Naive thymus-derived CD8-positive, alpha-beta T cell (primary cell): ENCODE measurements at regions not wholly inside any gene's neighbourhood (a gene's known extent, or its start where the extent isn't known, plus 50 kb on each side); places are given as distances from the start of the nearest gene placed in this dataset.
"Not testable (repeated sequence)": the region's sequence is repeated elsewhere in the genome, so short reads cannot be mapped to it uniquely, and the experiment has no call there.

Experiments used
- ATAC-seq, 2 donors: fragments of 150-1000 bp; cut with Tn5 transposase in 1 of 2; sonication (Bioruptor Pico), chemical (Tn5 transposase) in 1 of 2; 1 replicate in 1 of 2; 2 replicates in 1 of 2; pipeline ENCODE4 v1.10.0; 2021; ENCODE audit warnings: mild to moderate bottlenecking in 2 of 2, moderate library complexity in 2 of 2
- POLR2A ChIA-PET: fragments of 350-600 bp; sonication (Branson Sonifier 250); formaldehyde crosslinking; loops from one replicate; lab custom pipeline; 2021; ENCODE audit warnings: antibody characterized with exemption; lab: Charles Lee
- DNase-seq, 10 donors: peaks; one replicate each; pipeline versions ENCODE4 v3.0.0 to v3.0.0-alpha.2; 2020 to 2022
- H3K27ac Mint-ChIP-seq, 10 donors: one replicate each; pipeline ENCODE4 v1.8.0; 2020 to 2022; ENCODE audit warnings: mild to moderate bottlenecking in 10 of 10, mixed read lengths in 10 of 10, moderate library complexity in 4 of 10, inconsistent platforms in 1 of 10
- H3K27me3 Mint-ChIP-seq, 5 donors: one replicate each; pipeline ENCODE4 v1.8.0; 2021 to 2022; ENCODE audit warnings: mixed read lengths in 5 of 5
- H3K36me3 Mint-ChIP-seq, 3 donors: one replicate each; pipeline ENCODE4 v1.8.0; 2020 to 2022; ENCODE audit warnings: mixed read lengths in 3 of 3, mild to moderate bottlenecking in 2 of 3, inconsistent platforms in 1 of 3
- H3K4me1 Mint-ChIP-seq, 4 donors: one replicate each; pipeline ENCODE4 v1.8.0; 2021 to 2022; ENCODE audit warnings: mixed read lengths in 4 of 4
- H3K4me3 Mint-ChIP-seq, 10 donors: one replicate each; pipeline ENCODE4 v1.8.0; 2020 to 2022; ENCODE audit warnings: mild to moderate bottlenecking in 10 of 10, mixed read lengths in 10 of 10, moderate library complexity in 6 of 10, inconsistent platforms in 1 of 10
- H3K9me3 Mint-ChIP-seq, 9 donors: one replicate each; pipeline ENCODE4 v1.8.0; 2020 to 2022; ENCODE audit warnings: mixed read lengths in 9 of 9, mild to moderate bottlenecking in 3 of 9, inconsistent platforms in 1 of 9, moderate library complexity in 1 of 9

DNA sequence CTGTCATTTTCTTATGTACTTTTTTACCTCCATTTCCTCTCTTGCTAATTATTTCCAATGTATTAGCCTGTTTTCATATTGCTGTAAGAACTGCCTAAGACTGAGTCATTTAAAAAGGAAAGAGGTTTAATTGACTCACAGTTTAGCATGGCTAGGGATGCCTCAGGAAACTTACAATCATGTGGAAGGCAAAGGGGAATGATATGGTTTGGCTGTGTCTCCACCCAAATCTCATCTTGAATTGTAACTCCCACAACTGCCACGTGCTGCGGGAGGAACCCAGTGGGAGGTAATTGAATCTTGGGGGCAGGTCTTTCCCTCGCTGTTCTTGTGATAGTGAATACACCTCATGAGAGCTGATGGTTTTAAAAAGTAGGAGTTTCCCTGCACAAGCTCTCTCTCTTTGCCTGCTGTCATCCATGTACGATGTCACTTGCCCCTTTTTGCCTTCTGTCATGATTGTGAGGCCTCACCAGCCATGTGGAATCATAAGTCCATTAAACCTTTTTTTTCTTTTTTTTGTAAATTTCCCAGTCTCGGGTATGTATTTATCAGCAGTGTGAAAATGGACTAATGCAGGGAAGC is 870.0 kb upstream of the INTU start:
- POLR2A ChIA-PET: no interaction called here
- no peaks in the 10 kb centered on the region for H3K36me3 Mint-ChIP-seq
- DNase-seq (no peak), ATAC-seq (no peak)
- H3K9me3 Mint-ChIP-seq: peaks cover 0 to 13% (median 3%) of the 10 kb centered on the region in 9 donors
- no peaks in the 10 kb centered on the region for H3K27me3 Mint-ChIP-seq
- no peak overlapping the region for H3K27ac Mint-ChIP-seq
- no peaks in the 10 kb centered on the region for H3K4me1 Mint-ChIP-seq
- H3K4me3 Mint-ChIP-seq: no peak overlapping the region

DNA sequence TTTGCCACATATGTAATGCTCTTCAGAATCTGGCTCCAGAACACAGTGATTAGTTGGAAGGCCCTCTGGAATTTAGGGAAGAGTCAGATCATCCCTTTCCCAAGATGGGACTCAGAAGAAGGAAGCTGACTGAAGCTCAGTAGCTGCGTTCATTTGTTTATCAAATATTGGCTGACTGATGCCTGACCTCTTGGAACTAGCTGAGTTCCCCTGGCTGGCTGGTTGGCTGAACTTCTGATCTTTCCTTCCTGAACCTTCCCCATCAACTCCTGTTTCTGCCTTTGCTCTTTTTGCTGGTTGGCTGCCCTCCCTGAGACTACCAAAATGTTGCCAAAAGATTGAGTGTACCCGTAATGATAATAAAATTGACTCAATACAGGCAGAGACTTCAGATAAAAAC is 866.5 kb upstream of the INTU start:
- no peak for ATAC-seq
- peaks cover 0 to 14% (median 3%) of the 10 kb centered on the region in 9 donors for H3K9me3 Mint-ChIP-seq
- POLR2A ChIA-PET: no interaction called here

DNA sequence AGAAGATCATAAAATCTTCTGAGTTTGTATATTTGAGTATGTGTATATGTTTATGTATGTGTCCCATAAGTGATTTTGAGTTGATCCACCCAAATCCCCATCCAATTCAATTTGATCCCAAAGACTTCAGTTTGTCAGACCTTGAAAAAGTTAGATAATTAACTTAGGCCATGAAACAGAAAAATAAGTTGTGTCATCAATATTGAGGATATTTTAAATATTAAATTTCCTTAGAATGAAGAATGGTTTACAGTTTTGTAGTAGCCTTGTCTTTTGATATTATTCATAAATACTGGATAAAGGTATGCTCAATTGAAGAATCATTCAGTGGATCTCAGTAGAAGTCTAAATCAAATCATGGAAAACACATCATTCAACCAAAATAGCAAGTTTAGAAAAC is 864.4 kb upstream of the INTU start:
- Mint-ChIP-seq H3K9me3 (peaks cover 0 to 11% (median under 1%) of the 10 kb centered on the region in 9 donors), H3K27ac (no peak overlapping the region), H3K4me3 (no peak overlapping the region), H3K27me3 (no peaks in the 10 kb centered on the region), H3K4me1 (no peaks in the 10 kb centered on the region), H3K36me3 (no peaks in the 10 kb centered on the region)
- POLR2A ChIA-PET: no interaction called here
- ATAC-seq (no peak), DNase-seq (no peak)

More for the DNA sequence above, 866.5 kb upstream of the INTU start:
- no peak for DNase-seq
- H3K4me1 Mint-ChIP-seq: no peaks in the 10 kb centered on the region
- no peak overlapping the region for H3K4me3 Mint-ChIP-seq
- H3K27me3 Mint-ChIP-seq: no peaks in the 10 kb centered on the region
- H3K27ac Mint-ChIP-seq: no peak overlapping the region
- no peaks in the 10 kb centered on the region for H3K36me3 Mint-ChIP-seq

DNA sequence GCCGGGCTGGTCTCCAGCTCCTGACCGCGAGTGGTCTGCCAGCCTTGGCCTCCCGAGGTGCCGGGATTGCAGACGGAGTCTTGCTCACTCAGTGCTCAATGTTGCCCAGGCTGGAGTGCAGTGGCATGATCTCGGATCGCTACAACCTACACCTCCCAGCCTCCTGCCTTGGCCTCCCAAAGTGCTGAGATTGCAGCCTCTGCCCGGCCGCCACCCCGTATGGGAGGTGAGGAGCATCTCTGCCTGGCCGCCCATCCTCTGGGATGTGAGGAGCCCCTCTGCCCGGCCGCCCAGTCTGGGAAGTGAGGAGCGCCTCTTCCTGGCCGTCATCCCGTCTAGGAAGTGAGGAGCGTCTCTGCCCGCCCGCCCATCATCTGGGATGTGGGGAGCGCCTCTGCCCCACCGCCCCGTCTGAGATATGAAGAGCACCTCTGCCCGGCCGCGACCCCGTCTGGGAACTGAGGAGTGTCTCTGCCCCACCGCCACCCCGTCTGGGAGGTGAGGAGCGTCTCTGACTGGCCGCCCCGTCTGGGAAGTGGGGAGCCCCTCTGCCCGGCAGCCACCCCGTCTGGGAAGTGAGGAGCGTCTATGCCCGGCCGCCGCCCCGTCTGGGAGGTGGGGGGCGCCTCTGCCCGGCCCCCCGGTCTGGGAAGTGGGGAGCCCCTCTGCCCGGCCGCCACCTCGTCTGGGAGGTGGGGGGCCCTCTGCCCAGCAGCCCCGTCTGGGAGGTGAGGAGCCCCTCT is 861.8 kb upstream of the INTU start:
- H3K9me3 Mint-ChIP-seq, H3K27ac Mint-ChIP-seq, DNase-seq, H3K27me3 Mint-ChIP-seq, H3K4me3 Mint-ChIP-seq, H3K36me3 Mint-ChIP-seq, ATAC-seq, POLR2A ChIA-PET, H3K4me1 Mint-ChIP-seq: not testable (repeated sequence)

- H3K36me3 Mint-ChIP-seq, H3K27me3 Mint-ChIP-seq, ATAC-seq, H3K4me1 Mint-ChIP-seq, POLR2A ChIA-PET, H3K9me3 Mint-ChIP-seq, H3K27ac Mint-ChIP-seq, H3K4me3 Mint-ChIP-seq, DNase-seq: not testable (repeated sequence)
Observed at GRCh38 chr4:126771618-126772017, 861.1 kb upstream of the INTU start.

DNA sequence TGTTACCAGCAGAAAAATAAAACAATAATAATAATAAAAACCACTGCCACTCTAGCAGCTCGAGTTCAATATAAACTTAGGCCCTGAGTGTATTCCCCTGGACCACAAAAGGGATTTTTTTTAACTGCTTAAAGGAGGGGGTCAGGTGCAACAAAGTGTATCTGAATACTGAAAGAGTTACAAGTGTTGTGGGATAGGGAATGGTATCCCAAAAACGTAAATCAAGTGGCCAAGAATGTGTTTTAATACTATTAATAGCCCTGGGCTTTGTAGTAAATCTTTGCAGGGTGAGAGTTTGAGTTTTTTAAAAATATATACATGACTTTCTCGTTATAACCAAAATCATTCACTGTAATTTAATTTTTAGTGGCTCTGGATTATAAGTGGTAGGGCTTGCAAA is 860.1 kb upstream of the INTU start:
- no peak for DNase-seq
- Mint-ChIP-seq H3K36me3 (no peaks in the 10 kb centered on the region), H3K27ac (no peak overlapping the region), H3K27me3 (no peaks in the 10 kb centered on the region), H3K9me3 (peaks cover 0 to 6% (median 0%) of the 10 kb centered on the region in 9 donors), H3K4me3 (no peak overlapping the region), H3K4me1 (no peaks in the 10 kb centered on the region)
- POLR2A ChIA-PET: no interaction called here
- no peak for ATAC-seq

GRCh38 chr4:126775485-126776106 is 857.2 kb upstream of the INTU start:
- H3K27me3 Mint-ChIP-seq: no peaks in the 10 kb centered on the region
- no peaks in the 10 kb centered on the region for H3K4me1 Mint-ChIP-seq
- no peak overlapping the region for H3K27ac Mint-ChIP-seq
- no peak for ATAC-seq
- POLR2A ChIA-PET: no interaction called here
- no peaks in the 10 kb centered on the region for H3K36me3 Mint-ChIP-seq
- H3K9me3 Mint-ChIP-seq: peaks cover 0 to 11% (median 0%) of the 10 kb centered on the region in 9 donors
- H3K4me3 Mint-ChIP-seq: no peak overlapping the region
- no peak for DNase-seq

DNA sequence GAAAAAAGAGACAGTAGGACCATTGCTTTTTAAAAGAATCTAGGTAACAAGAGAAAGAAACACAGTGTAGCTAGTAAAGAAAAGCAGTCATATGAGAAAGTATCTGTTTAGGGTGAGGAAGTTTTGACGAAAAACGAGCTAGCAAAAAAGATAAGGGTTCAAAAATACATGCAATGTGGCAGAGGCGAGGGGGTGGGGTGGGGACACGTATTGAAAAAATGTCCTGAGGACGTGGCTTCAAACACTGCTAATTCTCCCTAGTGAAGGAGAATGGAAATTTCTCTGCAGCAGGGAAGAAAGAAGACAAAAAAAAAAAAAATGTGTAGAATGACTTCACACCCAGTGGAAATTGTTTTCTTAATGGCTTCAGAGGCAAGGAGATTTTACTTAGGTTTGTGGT is 856.4 kb upstream of the INTU start:
- no peak overlapping the region for H3K27ac Mint-ChIP-seq
- ATAC-seq (no peak), DNase-seq (no peak)
- H3K36me3 Mint-ChIP-seq: no peaks in the 10 kb centered on the region
- H3K4me1 Mint-ChIP-seq: no peaks in the 10 kb centered on the region
- POLR2A ChIA-PET: no interaction called here
- H3K27me3 Mint-ChIP-seq: no peaks in the 10 kb centered on the region
- H3K4me3 Mint-ChIP-seq: no peak overlapping the region
- peaks cover 0 to 11% (median 0%) of the 10 kb centered on the region in 9 donors for H3K9me3 Mint-ChIP-seq

- DNase-seq (no peak), ATAC-seq (no peak)
- Mint-ChIP-seq H3K27me3 (no peaks in the 10 kb centered on the region), H3K9me3 (peaks cover 0 to 11% (median 0%) of the 10 kb centered on the region in 9 donors), H3K36me3 (no peaks in the 10 kb centered on the region), H3K27ac (no peak overlapping the region), H3K4me3 (no peak overlapping the region), H3K4me1 (no peaks in the 10 kb centered on the region)
- POLR2A ChIA-PET: no interaction called here
Observed at GRCh38 chr4:126777649-126778048, 855.1 kb upstream of the INTU start.

DNA sequence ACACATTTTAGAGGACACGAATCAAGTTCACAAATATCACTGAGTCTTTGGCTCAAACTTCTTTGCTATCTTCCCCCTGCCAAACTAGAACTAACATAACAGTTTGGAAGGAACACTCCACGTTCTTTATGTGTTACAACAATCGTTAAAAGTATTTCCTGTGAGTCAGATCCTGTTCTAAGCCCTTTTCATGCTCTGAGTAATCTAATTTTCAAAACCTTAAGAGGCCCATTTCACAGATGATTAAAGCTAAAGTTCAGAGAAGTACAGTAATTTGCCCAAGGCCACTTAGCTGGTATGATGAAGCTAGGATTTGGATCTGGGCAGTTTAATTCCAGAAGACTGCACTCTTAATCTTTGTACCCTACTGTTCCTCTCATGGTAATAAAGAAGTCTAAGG is 854.4 kb upstream of the INTU start:
- H3K9me3 Mint-ChIP-seq: peaks cover 0 to 11% (median under 1%) of the 10 kb centered on the region in 9 donors
- no peak for DNase-seq
- ATAC-seq: no peak
- no peak overlapping the region for H3K4me3 Mint-ChIP-seq
- POLR2A ChIA-PET: no interaction called here
- no peaks in the 10 kb centered on the region for H3K36me3 Mint-ChIP-seq
- H3K4me1 Mint-ChIP-seq: no peaks in the 10 kb centered on the region
- H3K27me3 Mint-ChIP-seq: no peaks in the 10 kb centered on the region
- no peak overlapping the region for H3K27ac Mint-ChIP-seq

- H3K27ac Mint-ChIP-seq: no peak overlapping the region
- H3K4me1 Mint-ChIP-seq: no peaks in the 10 kb centered on the region
- H3K4me3 Mint-ChIP-seq: no peak overlapping the region
- peaks cover 0 to 15% (median 2%) of the 10 kb centered on the region in 9 donors for H3K9me3 Mint-ChIP-seq
- no peak for ATAC-seq
- POLR2A ChIA-PET: no interaction called here
- H3K36me3 Mint-ChIP-seq: no peaks in the 10 kb centered on the region
- no peaks in the 10 kb centered on the region for H3K27me3 Mint-ChIP-seq
- no peak for DNase-seq
Observed at GRCh38 chr4:126779001-126779400, 853.8 kb upstream of the INTU start.

- no peaks in the 10 kb centered on the region for H3K27me3 Mint-ChIP-seq
- H3K4me1 Mint-ChIP-seq: no peaks in the 10 kb centered on the region
- ATAC-seq (no peak), DNase-seq (no peak)
- H3K27ac Mint-ChIP-seq: no peak overlapping the region
- POLR2A ChIA-PET: no interaction called here
- no peaks in the 10 kb centered on the region for H3K36me3 Mint-ChIP-seq
- no peak overlapping the region for H3K4me3 Mint-ChIP-seq
- H3K9me3 Mint-ChIP-seq: peaks cover 0 to 16% (median 0%) of the 10 kb centered on the region in 9 donors
Observed at GRCh38 chr4:126779436-126780166, 853.2 kb upstream of the INTU start.

DNA sequence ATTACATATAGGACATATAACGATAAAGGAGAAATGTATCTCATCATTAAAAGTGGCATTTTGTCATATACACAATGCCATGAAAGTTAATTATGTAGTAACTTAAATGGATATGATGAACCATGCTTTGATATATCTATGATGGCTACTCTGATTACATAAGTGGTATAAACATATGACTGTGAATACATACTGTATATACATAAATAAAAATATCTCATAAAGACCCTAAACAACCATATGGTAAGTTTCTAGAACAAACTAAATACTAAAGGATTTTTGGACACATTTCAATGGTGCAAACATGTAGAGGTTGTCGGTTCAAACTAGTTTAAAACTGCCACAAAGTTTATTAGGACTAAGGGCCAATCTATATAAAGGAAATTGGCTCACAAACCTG is 849.6 kb upstream of the INTU start:
- ATAC-seq (no peak), DNase-seq (no peak)
- no peaks in the 10 kb centered on the region for H3K4me1 Mint-ChIP-seq
- no peak overlapping the region for H3K4me3 Mint-ChIP-seq
- H3K27ac Mint-ChIP-seq: no peak overlapping the region
- H3K27me3 Mint-ChIP-seq: no peaks in the 10 kb centered on the region
- peaks cover 0 to 16% (median 3%) of the 10 kb centered on the region in 9 donors for H3K9me3 Mint-ChIP-seq
- POLR2A ChIA-PET: no interaction called here
- H3K36me3 Mint-ChIP-seq: no peaks in the 10 kb centered on the region
